GM19397 (cell line): ENCODE measurements at regions not wholly inside any gene's neighbourhood (a gene's known extent, or its start where the extent isn't known, plus 50 kb on each side); places are given as distances from the start of the nearest gene placed in this dataset.

ENCODE experiments used
- ATAC-seq: cut with Tn5 transposase; IDR thresholded peaks from one replicate; pipeline ENCODE4 v1.9.1; 2021; ENCODE audit warnings: mild to moderate bottlenecking, moderate library complexity; ENCODE audit not compliant: unreplicated experiment

DNA sequence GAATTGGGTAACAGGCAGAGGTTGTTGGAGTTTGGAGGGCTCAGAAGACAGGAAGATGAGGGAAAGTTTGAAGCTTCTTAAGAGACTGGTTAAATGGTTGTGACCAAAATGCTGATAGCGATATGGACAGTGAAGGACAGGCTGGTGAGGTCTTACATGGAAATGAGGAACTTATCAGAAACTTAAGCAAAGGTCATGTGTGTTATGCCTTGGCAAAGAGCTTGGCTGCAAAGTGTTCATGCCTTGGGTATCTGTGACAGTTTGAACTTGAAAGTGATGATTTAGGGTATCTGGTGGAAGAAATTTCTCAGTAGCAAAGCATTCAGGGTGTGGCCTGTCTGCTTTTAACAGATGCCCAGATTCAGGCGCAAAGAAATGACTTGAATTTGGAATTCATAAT is 64.5 kb upstream of the EEPD1 start:
- no peak for ATAC-seq

DNA sequence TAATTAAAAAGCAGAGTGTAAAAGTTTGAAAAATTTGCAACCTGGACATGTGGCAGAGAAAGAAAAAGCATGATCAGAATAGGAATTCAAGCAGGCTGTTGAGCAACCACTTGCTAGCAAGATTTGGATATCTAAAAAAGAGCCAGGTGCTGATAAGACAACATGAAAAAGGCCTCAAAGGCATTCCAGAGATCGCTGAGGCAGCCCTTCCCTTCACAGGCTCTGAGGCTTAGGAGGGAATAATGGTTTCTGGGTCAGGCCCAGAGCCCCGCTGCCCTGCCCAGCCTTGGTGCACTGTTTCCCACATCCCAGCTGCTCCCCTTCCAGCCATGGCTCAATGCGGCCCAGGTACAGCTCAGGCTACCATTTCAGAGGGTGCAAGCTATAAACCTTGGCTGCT is 64.1 kb upstream of the EEPD1 start:
- ATAC-seq: no peak

DNA sequence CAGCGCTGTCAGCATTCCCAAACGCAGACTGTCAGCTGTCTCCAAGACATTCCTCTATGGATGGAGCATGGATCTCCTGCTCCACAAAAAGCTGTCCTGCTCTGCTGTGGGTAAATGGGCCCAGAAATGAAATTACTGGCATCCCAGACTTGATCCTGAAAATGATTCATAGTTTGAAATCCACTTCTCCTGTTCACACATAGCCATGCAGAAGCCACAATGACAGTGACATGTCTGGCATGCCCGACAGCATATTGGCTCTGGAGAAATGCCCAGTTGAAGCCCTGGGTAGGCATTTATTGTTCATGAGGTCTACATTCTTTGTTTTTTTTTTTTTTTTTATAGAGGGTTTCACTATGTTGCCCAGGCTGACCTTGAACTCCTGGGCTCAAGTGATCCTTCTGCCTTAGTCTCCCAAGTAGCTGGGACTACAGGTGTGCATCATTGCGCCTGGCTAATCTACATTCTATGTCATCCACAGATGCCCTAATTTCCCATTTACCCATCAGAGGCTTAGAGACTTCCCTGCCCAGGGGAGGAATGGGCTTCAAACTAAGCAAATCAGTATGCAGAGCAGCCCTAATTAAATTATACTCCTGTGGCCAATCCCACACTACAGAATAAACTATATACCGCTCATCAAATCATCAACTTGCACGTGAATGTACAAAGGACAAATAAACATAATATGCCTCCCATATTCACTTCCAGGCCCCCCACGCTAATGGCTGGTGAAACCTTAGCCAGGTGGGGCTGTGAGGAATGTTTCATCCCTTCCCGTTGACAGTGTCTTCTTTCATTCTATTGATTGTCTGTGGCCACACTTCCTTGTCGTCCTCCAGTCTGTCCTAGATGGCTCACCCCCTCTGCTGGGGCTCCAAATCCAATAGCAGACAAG is 61.8 kb upstream of the EEPD1 start:
- no peak for ATAC-seq

DNA sequence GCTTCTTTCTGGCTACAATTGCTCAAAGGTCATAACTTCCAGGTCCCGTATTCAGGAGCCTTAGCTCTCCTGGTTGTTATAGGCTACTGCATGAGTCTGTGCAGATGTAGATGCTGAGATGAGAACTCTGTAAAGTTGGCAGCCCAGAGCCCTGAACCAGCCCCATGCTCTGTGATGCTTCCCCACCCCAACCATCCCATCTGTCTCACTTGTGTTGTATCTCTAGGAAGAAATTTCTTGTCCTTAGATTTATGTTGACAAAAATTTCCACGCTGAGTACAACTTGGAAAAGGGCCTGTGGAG is 61.2 kb upstream of the EEPD1 start:
- ATAC-seq: no peak

DNA sequence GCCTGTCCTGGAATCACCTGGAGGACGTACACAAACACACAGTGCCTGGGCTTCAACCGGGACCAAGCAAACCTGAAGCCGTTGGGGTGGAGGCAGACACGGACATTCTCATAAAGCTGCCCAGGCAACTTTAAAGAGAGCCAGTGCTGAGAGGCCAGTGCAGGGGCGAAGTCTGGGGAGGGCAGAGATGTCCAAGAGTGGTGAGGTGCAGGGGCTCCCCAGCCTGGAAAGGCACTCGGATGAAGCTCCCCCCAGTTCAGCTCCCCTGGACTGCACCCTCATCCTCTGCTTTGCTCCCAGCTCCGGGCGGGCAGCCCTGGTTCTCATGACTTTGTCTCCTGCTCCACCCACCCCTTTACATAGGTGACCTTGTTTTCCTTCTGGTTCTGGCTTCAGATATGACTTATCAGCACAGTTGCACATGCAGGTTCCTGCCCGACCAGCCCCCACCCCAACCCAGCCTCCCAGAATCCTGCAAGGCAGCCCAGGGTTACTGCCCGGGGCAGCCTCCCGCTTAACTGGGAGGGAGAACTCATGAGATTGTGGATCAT is 60.8 kb upstream of the EEPD1 start:
- ATAC-seq: no peak

DNA sequence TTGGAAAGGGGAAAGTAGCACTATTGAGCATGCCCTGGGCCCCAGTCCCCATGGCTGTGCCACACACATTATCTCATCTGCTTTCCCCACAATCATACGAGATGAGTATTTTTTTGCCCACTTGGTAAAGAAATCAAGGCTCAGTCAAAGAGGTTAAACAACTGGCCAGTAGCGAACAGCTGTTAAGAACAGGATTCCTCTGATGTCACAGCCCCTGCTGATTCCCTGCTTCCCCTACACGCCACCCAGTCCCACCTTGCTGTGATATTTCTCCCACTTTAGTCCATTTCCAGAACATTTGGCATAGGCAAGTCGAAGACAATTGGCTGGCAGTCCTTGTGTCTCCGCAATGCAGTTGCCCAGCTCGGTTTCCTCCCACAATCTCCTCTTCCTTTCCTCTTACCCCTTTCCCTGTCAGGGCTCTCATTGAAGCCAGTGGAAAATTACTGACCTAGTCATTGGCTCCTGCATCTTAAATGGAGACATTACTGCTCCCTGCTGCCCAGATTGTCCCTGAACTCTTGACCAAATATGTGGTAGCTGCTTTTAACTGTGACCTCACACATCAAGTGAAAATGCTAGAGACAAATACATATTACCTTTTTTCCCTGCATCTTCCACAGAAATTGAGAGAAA is 56.5 kb upstream of the EEPD1 start:
- no peak for ATAC-seq

DNA sequence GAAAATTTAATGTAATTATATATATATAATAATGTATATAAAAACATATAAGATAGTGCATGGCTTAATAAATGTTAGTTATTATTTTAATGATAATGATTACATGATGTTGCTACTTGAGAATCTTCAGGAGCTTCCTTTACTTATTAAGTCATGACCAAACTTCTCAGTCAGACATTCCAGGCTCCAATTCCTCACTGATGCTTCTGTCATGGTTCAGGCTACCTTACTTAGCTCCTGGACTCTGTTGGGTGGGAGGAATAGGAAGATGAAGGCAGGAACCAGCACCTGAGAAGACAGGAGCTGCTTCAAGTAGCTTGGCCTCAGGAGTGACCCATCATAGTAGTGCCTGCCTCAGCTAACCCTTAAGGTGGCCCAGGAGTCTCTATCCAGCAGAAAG is 55.0 kb upstream of the EEPD1 start:
- ATAC-seq: no peak

DNA sequence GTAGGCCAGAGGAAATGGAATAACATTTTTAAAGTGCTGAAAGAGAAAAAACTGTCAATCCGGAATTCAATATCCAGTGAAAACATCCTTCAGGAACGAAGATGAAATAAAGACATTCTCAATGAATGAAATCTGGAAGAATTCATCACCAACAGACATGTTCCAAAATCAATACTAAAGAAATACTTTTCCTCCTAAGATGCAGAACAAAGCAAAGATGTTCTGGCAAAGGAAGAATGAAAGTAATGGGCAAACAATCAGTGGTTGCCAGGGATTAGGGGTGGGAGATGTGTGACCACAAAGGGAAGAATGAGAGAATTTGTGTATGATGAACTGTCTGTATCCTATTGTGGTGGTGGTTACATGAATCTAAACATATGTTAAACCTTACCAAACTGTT is 52.8 kb upstream of the EEPD1 start:
- no peak for ATAC-seq

DNA sequence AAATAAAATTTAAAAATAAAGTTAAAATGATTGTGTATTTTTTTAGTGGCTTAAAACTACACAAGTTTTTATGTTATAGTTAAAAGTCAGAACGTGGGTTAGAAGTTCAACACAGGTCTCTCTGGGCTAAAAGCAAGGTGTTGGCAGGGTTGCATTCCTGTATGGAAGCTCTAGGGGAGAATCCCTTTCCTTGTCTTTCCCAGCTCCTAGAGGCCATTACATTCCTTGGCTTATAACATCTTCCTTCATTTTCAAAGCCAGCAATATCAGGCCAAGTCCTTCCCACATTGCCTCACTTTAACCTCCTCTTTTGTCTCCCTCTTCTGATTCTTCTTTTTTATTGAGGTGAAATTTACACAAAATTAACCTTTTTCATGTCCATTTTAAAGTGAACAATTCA is 52.4 kb upstream of the EEPD1 start:
- no peak for ATAC-seq
